K562 (cell line): ENCODE measurements at regions not wholly inside any gene's neighbourhood (a gene's known extent, or its start where the extent isn't known, plus 50 kb on each side); places are given as distances from the start of the nearest gene placed in this dataset.

Source experiments
- CBX8 ChIP-seq: fragments of 200-600 bp; sonication (generic); IDR thresholded peaks from 2 replicates; pipeline ENCODE4 v1.6.1; 2012; ENCODE audit warnings: borderline replicate concordance, mixed run types, low read depth, mild to moderate bottlenecking, moderate library complexity, mixed read lengths, low read length, control low read depth, inconsistent platforms; ENCODE audit not compliant: poor library complexity, severe bottlenecking; ENCODE audit errors: extremely low read depth
- CHCHD3 ChIP-seq: fragments of 250-450 bp; sonication (Bioruptor Pico); IDR thresholded peaks from 2 replicates; pipeline ENCODE4 v2.1.2; 2022; ENCODE audit warnings: mild to moderate bottlenecking
- KLF16 ChIP-seq: IDR thresholded peaks from 2 replicates; pipeline ENCODE4 v1.6.1; 2016; ENCODE audit warnings: antibody characterized with exemption
- YBX1 ChIP-seq: fragments of 450-650 bp; IDR thresholded peaks from 2 replicates; pipeline ENCODE4 v1.7.1; 2016; ENCODE audit warnings: mild to moderate bottlenecking
- TF ChIP-seq, protein P1 (sequence below): IDR thresholded peaks from 3 replicates; pipeline ENCODE4 v1.6.1; 2011; ENCODE audit warnings: borderline replicate concordance, mild to moderate bottlenecking, moderate library complexity; ENCODE audit not compliant: insufficient read length; ENCODE audit errors: extremely low read depth
- TF ChIP-seq, protein P2 (sequence below), 3 experiments: IDR thresholded peaks in 2 of 3; conservative IDR thresholded peaks in 1 of 3; 2 replicates each; pipeline ENCODE4 v1.5.1; 2011 to 2012; ENCODE audit warnings: low read length in 3 of 3, mild to moderate bottlenecking in 3 of 3, control low read depth in 2 of 3, improper control_type of control experiment in 1 of 3, inconsistent platforms in 1 of 3, low read depth in 1 of 3, mixed read lengths in 1 of 3, moderate library complexity in 1 of 3; ENCODE audit not compliant: insufficient read depth in 2 of 3

DNA sequence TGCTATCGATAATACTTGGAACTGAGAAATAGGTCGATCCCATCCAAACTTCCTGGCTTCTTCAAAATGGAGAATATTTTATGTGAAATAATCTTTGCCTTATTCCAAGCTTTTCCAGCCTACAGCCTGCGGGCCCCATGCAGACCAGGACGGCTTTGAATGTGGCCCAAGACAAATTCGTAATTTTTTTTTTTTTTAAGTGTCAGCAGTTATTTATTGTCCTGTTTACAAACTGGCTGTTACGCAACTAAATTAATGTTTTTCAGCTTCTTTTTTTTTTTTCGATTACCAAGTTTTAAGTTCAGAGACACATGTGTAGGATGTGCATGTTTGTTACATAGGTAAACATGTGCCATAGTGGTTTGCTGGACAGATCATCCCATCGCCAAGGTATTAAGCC lies 411.7 kb upstream of the EDIL3 start:
- TF ChIP-seq KLF16 (no peak), CBX8 (no peak), CHCHD3 (CRISPR knock-in tag) (no peak), YBX1 (no peak)
- TF ChIP-seq, protein P1, sequence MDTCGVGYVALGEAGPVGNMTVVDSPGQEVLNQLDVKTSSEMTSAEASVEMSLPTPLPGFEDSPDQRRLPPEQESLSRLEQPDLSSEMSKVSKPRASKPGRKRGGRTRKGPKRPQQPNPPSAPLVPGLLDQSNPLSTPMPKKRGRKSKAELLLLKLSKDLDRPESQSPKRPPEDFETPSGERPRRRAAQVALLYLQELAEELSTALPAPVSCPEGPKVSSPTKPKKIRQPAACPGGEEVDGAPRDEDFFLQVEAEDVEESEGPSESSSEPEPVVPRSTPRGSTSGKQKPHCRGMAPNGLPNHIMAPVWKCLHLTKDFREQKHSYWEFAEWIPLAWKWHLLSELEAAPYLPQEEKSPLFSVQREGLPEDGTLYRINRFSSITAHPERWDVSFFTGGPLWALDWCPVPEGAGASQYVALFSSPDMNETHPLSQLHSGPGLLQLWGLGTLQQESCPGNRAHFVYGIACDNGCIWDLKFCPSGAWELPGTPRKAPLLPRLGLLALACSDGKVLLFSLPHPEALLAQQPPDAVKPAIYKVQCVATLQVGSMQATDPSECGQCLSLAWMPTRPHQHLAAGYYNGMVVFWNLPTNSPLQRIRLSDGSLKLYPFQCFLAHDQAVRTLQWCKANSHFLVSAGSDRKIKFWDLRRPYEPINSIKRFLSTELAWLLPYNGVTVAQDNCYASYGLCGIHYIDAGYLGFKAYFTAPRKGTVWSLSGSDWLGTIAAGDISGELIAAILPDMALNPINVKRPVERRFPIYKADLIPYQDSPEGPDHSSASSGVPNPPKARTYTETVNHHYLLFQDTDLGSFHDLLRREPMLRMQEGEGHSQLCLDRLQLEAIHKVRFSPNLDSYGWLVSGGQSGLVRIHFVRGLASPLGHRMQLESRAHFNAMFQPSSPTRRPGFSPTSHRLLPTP = no peak
- TF ChIP-seq, protein P2, sequence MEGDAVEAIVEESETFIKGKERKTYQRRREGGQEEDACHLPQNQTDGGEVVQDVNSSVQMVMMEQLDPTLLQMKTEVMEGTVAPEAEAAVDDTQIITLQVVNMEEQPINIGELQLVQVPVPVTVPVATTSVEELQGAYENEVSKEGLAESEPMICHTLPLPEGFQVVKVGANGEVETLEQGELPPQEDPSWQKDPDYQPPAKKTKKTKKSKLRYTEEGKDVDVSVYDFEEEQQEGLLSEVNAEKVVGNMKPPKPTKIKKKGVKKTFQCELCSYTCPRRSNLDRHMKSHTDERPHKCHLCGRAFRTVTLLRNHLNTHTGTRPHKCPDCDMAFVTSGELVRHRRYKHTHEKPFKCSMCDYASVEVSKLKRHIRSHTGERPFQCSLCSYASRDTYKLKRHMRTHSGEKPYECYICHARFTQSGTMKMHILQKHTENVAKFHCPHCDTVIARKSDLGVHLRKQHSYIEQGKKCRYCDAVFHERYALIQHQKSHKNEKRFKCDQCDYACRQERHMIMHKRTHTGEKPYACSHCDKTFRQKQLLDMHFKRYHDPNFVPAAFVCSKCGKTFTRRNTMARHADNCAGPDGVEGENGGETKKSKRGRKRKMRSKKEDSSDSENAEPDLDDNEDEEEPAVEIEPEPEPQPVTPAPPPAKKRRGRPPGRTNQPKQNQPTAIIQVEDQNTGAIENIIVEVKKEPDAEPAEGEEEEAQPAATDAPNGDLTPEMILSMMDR (IDR thresholded peaks at IDR 0.05 in 2 of 3, conservative IDR thresholded peaks at IDR 0.05 in 1 of 3; ENCODE audit: insufficient read depth in 2 of 3, low read depth in 1 of 3, low read length in 3 of 3) = no peak
